ENCODE measurements at regions not wholly inside any gene's neighbourhood (a gene's known extent, or its start where the extent isn't known, plus 50 kb on each side); places are given as distances from the start of the nearest gene placed in this dataset.

- intact Hi-C loops (cut with DNase I), result no loop called here
- H3K4me3 ChIP-seq, result no peak overlapping the region
- no peaks in the 10 kb centered on the region for H3K9me3 ChIP-seq
- peaks cover 0 to 46% (median 39%) of the 10 kb centered on the region in 4 donors for H3K4me1 ChIP-seq
- TF ChIP-seq POLR2A (IDR thresholded peaks at IDR 0.05) (no peak), EP300 (IDR thresholded peaks at IDR 0.05) (no peak), CTCF (IDR thresholded peaks at IDR 0.05) (no peak), POLR2AphosphoS5 (IDR thresholded peaks at IDR 0.05) (no peak)
- no peak overlapping the region for H3K27ac ChIP-seq
- no peak for DNase-seq
- no peaks in the 10 kb centered on the region for H3K27me3 ChIP-seq
- 92 to 94% methylated on average over 3 of the region's 3 CpGs for WGBS, 2 donors
- no peaks in the 10 kb centered on the region for H3K36me3 ChIP-seq
Measured at GRCh38 chr1:149846042-149846441, 53.3 kb upstream of the BOLA1 start.

- TF ChIP-seq EP300 (IDR thresholded peaks at IDR 0.05) (no peak), CTCF (IDR thresholded peaks at IDR 0.05) (no peak), POLR2AphosphoS5 (IDR thresholded peaks at IDR 0.05) (no peak), POLR2A (IDR thresholded peaks at IDR 0.05) (no peak)
- WGBS, 2 donors, result 76 to 96% methylated on average over 3 of the region's 3 CpGs
- Histone ChIP-seq H3K27me3 (no peaks in the 10 kb centered on the region), H3K4me3 (no peak overlapping the region), H3K4me1 (peaks cover 0 to 46% (median 39%) of the 10 kb centered on the region in 4 donors), H3K9me3 (no peaks in the 10 kb centered on the region), H3K36me3 (no peaks in the 10 kb centered on the region), H3K27ac (no peak overlapping the region)
- no peak for DNase-seq
- intact Hi-C loops (cut with DNase I), result no loop called here
Measured at GRCh38 chr1:149846593-149847466, 52.5 kb upstream of the BOLA1 start.

- H3K27me3 ChIP-seq, result no peaks in the 10 kb centered on the region
- intact Hi-C loops (cut with DNase I), result no loop called here
- no peak for DNase-seq
- TF ChIP-seq EP300 (IDR thresholded peaks at IDR 0.05), result no peak
- TF ChIP-seq POLR2A (IDR thresholded peaks at IDR 0.05), result no peak
- no peak for TF ChIP-seq CTCF (IDR thresholded peaks at IDR 0.05)
- no peak for TF ChIP-seq POLR2AphosphoS5 (IDR thresholded peaks at IDR 0.05)
- 30 to 45% methylated on average over 3 of the region's 3 CpGs for WGBS, 2 donors
- H3K4me3 ChIP-seq, result no peak overlapping the region
- peak overlapping the region in 1 of 4 donors; percentile 81 for H3K27ac ChIP-seq
- no peaks in the 10 kb centered on the region for H3K9me3 ChIP-seq
- H3K36me3 ChIP-seq, result no peaks in the 10 kb centered on the region
- H3K4me1 ChIP-seq, result peaks cover 0 to 43% (median 38%) of the 10 kb centered on the region in 4 donors
Measured at GRCh38 chr1:149848340-149849110, 50.8 kb upstream of the BOLA1 start.

GRCh38 chr1:149849111-149849946 is 50.0 kb upstream of the BOLA1 start:
- H3K27ac ChIP-seq, result peak overlapping the region; percentile 75 to 81 (median 78)
- WGBS, 2 donors, result 21 to 26% methylated on average over 10 of the region's 10 CpGs
- H3K27me3 ChIP-seq, result no peaks in the 10 kb centered on the region
- peaks cover 0 to 35% (median 30%) of the 10 kb centered on the region in 4 donors for H3K4me1 ChIP-seq
- DNase-seq, result no peak
- H3K4me3 ChIP-seq, result peak overlapping the region; percentile 22 to 50 (median 47)
- intact Hi-C loops (cut with DNase I), result no loop called here
- H3K36me3 ChIP-seq, result no peaks in the 10 kb centered on the region
- TF ChIP-seq POLR2A (IDR thresholded peaks at IDR 0.05) (no peak), POLR2AphosphoS5 (IDR thresholded peaks at IDR 0.05) (no peak), CTCF (IDR thresholded peaks at IDR 0.05) (no peak), EP300 (IDR thresholded peaks at IDR 0.05) (no peak)
- no peaks in the 10 kb centered on the region for H3K9me3 ChIP-seq
